T follicular helper cell (primary cell): ENCODE measurements at regions not wholly inside any gene's neighbourhood (a gene's known extent, or its start where the extent isn't known, plus 50 kb on each side); places are given as distances from the start of the nearest gene placed in this dataset.
"Not testable (repeated sequence)": the region's sequence is repeated elsewhere in the genome, so short reads cannot be mapped to it uniquely, and the experiment has no call there.

Experiments
- DNase-seq: peaks from one replicate; pipeline ENCODE4 v3.0.0-alpha.2; 2020; ENCODE audit warnings: low read depth

DNA sequence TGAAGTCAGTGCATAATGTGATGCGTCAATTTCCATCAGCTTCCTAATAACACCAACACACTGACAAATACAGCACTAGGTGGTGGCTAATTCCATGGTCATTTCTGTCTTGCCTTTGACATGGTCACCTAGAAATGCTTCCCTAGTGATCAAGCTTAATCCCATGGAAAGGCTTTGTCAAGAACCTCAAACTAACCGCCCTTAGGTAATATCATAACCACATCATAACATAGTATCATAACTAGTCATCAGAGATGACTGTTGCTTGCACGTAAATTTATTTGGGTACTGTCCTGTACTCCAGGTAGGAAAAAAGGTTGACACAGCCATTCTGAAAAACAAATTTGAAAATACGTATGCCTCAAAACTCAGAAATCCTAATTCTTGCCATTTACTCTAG is 471.8 kb downstream of the IRS1 start:
- DNase-seq: no peak

DNA sequence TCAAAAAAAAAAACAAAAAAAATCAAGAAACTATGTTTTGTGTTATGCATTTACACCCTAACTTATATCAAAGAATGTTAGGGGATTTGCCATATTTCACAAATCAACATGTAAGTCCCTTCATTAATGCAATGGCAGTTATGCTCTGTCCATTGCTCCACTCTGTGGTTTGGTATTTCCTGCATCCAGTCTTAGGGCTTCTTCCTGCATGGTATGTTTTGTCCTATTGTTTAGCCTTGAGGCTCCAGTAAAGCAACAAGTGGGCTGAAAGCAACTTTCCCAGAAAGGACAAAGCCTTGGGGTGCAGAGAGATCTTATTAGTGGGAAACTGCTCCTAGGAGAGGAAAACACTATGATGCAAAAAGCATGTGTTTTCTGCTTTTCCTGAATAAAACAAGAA is 474.1 kb downstream of the IRS1 start:
- no peak for DNase-seq

DNA sequence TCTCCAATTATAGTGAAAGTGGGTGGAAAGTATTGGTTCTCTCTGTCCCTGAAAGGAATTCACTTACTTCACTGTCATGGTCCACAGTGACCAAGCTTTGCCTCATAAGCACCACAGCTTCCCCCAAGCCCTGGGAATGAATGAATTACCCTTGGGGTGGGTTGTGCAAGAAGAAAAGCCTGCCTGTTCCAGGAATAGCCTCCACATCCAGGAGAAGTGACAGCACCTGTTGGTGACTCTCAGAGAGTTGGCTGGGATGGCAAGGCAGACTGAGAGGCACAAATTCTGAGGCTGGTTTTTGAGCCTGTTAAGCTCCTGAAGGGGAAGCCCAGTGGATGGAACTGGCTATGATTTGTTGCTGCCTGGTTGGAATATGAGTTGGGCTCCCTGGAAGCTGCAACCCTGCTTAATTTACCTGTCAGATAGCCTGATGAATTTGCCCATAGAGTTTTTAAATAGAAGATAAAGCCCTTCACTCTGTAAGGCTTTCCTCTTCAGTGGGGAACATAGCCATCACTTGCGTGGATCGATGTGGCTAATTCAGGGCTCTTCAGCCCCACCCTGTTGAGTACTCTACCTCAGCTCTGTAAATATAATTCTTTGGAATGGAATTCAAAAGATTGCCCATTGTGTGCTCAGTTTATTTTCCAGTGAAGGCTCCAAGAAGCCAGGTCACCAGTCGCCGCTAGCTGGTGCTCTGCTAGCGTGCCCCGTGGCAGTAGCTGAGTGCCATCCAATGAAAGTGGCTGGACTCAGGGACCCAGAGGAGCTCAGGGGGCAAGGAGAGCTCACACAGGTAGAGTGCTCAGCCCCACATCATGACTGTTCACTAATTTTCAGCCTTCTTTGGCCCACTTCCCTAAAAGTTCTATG is 479.3 kb downstream of the IRS1 start:
- no peak for DNase-seq

DNA sequence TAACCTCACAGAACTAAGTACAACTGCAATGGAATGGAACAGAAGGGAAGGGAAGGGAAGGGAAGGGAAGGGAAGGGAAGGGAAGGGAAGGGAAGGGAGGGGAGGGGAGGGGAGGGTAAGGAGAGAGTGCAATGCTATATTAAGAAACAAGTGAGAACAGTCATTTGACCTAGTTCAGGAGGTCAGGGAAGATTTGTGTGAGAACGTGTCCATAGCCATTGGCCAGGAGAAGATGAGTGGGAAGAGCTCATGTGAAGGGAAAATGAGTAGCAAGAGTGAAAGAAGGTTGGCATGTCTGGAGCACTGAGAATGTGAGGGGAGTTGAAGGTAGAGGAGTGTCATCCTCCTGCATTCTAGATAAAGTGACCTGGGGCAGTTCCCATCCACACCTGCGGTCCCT is 481.6 kb downstream of the IRS1 start:
- DNase-seq: no peak

DNA sequence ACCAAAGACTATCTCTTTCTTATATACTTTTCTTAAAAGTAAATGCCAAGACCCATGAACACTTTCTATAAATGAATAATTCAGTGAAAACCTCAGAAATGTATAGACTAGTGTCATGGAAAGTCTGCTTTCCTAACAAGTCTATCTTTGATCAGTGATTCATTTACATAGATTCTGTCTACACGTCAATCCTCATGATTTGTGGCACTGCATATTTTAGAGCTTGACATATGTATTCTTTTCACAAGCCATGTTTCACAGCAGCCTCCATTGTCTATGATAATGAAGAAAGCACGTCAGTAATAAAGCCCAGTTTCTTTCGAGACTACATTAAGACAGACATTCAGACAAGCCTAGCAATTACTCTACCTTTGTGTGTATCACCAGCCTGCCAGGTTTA is 486.6 kb downstream of the IRS1 start:
- no peak for DNase-seq

DNA sequence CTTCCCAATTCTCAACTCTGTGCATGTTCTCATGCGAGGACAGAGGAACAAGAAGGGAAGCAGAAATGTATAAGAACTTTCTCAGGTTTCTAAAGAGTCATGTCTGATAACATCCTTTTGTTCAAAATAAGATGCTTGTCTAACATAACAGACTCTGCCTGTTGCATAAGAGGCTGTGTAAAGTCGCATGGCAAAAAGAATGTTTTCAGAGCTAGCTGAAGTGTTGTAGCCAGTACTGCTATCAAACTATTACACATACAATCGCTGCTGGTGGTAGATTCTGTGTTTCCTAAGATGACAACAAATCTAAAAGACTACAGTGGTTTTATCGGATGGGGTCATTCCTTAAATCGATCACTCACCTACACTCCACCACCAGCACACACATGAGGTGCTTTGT is 487.5 kb downstream of the IRS1 start:
- DNase-seq: no peak

DNA sequence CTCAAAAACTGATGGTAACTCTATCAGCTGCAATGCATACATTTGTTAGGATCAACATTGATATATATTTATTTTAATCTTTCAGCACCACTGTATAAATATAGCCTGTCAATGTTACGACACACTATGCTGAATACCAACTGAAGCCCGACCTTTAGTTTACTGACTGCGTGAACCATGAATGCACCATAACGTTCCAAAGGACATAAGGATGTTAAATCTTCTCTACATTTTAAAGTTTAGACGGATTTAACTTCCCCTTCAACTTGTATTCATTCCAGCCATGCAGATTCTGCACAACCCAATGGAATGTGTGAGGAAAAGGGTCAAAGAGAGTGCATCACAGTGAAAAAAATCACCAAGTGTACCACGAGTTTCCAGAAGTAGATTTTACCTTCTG is 489.5 kb downstream of the IRS1 start:
- DNase-seq: no peak

DNA sequence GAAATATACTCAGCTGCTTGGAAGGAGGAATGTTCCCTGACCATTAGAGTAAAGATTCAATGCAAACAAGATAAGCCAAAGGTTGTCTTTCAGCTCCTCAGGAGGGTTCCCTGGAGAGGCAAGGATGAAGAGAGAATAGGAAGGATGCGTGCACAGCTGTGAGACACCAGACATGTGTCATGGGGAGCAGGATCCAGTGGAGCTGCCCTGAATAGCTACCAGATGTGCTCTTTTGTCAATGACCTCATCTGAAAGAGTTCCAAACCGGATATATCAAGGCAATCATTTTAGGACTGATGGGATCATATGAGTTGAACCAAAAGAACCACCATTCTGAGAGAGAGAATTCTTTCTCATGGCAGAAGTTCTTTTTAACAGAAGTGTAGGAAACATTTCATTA is 490.6 kb downstream of the IRS1 start:
- DNase-seq: no peak

DNA sequence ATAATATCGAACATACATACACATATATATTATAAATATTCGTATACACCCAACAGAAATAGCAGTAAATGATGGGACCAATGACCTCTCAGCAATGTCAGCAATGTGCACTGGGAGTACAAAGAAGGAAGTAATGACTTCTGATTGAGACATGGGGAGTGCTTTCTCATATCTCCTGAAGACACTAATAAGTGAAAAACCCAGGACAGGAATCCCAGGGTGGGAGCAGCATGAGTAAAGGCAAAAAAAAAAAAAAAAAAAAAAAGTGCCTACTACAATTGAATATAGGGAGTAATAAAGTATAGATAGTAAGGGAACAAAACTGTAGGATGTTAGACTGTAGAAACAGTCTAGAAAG is 491.3 kb downstream of the IRS1 start:
- no peak for DNase-seq

DNA sequence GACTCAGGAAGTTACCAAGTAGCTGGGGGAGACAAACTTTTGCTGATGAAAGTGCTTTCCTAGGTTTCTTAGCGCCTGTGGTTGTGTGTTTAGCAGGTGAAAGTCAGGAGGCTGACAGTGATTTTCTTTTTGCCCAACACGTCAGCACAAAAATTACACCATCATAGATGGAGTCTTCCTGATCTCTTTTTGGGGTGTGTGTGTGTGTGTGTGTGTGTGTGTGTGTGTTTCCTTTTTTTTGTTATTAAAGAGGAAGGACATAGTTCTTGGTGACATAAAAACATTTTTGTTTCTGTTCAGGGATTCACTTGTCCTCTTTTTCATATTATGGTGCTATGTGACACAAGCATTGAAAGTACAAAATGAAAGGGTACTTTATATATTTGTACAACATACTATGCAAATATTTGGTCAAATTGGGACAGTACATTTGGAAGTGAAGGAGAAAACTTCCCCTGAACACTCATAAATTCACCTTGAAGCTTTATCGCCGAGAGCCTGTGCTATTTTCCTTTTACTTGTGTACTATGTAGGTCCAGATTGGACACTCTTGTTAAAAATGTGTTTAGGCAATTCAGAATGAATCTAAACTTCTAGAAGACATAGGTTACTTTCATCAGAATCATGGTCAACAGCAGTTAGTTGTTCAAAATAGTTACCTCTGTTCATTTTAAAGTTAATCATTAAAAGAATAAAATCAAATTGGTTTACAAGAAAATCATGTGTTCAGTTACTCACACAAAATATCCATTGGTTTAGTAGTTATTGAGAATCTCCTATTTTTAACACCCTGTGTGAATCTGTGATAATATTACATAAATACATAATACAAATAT is 491.9 kb downstream of the IRS1 start:
- no peak for DNase-seq

DNA sequence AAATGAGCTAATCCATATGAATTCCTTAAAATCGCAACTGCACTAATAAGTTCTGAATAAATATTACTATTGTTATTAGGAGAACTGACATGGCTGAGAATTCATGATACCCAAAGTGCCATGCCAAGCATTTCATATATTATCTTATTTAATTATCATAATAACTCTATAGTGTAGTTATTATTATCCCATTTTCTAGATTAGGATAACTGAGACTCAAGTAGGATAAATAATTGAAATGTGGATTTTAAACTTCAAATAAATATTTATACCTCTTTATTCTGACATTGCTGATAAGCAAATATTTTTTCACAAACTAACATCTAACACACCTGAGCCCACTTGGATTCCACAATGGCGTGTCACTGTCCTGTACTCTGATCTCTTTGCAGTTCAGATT is 492.7 kb downstream of the IRS1 start:
- DNase-seq: no peak

DNA sequence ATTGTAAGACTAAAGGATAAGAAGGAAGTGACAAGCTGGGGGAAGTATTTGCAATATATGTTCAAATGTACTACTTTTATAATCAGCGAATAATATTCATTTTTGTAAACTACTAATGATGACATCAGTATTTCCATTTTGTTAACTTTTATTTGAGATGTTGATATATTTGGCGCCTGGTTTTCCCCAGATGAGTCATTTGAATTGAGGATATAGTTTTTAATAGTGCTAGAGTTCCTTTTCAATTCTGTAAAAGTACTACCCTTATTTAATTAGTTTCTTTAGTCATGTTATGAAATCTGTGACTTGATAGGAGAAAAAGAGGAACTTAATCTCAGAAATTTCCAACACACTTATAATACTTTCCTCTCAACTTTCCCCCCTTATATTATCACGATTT is 495.3 kb downstream of the IRS1 start:
- DNase-seq: no peak

DNA sequence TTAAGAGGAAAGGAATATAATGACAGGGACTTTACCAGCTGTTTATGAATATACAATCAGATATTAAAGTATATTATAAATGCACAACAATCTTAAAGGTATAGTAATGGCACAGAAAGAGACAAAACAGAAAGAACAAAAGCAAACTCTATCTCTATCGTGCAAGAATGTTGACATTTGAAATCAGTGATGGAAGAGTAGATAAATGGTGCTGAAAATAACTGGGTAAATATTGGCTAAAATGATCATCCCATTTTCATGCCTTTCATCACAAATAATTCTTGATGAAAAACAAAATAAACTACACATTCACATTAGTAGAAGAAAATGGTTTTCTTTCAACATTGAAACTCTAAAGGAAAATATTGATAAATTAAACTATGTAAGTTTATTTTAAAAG is 495.9 kb downstream of the IRS1 start:
- DNase-seq: no peak

DNA sequence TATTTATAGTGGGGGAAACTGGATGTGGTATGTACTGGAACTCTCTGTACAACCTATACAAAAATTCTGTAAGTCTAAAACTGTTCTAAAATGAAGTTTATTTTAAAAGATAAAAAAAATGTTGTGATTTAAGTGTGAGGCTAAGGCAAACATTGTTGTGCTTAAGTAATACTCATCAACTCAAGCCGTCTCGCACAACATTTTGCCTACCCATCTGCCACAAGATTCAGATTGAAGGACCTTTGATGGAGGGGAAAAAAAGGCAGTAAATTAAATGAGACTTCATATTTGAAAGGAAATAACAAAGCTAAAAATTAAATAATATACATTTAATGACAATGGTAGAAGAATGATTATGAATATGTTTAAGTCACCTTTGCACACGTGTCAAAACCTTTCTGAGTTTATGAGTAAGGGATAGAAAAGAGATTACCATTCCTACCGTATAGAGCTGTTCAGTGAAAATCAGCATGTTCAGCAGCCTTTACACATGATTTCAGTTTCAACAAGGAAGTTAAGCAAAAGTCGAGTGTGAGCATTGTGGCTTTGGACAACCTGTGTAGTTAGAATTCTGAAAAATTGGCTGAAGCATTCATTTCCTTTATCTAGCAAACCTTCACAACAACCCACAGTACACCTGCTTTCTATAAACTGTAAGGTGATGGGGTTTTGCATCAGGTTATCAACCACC is 499.3 kb downstream of the IRS1 start:
- DNase-seq: no peak

DNA sequence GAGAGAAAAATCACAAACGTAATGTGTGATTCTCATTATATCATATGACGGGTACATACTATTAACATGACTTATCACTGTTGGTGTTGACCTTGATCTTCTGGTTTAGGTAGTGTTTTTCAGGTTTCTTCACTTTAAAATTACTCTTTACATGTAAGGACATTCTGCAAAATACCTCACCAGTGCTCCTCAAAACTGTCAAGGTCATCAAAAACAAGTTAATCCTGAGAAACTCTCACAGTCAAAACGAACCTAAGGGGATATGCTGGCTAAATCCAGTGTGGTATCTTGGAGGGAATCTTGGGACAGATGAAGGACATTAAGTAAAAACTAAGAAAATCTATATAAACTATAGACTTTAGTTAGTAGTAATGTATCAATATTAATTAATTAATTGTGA is 499.8 kb downstream of the IRS1 start:
- no peak for DNase-seq

DNA sequence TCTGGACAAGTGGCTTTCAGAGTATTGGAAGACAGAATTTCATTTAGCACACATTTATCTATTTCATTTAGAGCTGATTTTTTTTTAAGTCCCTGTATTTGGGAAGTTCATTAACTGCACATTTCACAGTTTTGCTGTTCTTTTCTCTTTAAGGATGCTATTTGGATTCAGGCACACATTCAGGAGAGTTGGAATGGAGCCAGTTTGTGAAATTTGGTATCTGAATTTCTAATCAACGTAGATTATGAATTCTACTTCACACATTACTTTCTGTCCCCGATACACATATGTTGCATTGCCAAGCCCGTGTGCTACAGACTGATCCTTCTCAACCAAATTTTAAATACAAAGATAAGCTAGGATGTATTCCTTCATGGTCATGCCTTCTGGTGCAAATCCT is 503.9 kb downstream of the IRS1 start:
- no peak for DNase-seq

DNA sequence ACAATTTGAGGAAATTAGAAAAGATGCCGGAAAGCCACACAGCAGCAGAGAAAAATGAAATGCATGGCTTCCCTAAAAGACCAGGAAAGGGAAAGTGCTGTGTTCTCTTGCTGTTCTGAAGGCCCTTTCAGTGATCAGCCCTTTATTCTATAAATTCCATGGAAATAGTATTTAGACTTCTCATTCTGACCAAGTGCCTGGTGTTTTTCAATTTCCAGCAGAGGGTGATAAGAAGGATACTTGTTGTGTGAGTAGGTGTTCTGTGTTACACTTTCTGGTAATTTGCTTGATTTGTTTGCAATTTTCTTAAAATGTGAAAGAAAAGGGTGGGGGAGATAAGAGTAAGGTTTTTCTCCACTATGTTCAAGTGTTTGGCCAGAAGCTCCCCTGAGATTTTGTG is 504.5 kb downstream of the IRS1 start:
- DNase-seq: no peak

DNA sequence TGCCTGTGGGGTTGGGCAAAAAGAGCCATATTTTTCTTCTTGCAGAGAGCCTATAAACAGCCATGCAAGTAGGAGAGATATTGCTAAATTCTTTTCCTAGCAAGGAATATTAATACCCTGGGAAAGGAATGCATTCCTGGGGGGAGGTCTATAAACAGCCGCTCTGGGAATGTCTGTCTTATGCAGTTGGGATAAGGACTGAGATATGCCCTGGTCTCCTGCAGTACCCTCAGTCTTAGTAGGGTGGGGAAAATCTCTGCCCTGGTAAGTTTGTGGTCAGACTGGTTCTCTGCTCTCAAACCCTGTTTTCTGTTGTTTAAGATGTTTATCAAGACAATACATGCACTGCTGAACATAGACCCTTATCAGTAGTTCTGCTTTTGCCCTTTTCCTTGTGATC is 508.3 kb downstream of the IRS1 start:
- not testable (repeated sequence) for DNase-seq

DNA sequence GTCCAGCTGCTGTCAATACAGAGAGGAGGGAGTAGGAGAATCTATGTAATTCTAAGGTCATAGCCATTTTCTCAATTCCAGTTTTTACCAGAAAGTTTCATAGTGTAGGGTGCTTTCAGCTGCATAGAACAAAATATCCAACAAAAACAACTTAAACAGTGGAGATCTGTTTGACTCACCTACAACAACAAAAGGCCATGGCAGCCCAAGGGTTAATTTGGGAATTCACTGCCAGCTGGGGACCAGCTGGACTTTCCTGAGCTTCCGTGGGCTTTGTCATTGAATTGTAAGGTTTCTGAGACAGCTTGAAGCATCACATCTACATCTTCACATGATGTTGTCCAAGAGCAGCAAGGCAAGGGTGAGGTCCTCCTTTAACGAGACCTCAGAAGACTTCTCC is 512.7 kb downstream of the IRS1 start:
- DNase-seq: no peak

DNA sequence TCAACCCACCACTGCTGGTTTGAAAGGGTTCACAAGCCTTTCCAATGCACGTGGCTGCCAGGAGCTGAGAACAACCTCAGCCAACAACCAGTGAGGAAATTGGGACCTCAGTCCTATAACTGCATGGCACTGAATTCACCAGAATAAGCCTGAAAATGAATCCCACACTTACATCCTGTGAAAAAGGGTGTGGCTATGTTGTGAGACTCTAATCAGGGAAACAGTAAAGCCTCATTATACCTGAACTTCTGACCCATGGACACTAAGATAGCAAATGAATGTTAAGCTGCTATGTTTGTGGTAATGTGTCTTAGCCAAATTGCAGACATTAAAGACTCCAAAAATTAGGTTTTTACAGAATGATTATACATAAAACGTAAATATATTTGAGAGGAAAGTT is 515.8 kb downstream of the IRS1 start:
- no peak for DNase-seq

DNA sequence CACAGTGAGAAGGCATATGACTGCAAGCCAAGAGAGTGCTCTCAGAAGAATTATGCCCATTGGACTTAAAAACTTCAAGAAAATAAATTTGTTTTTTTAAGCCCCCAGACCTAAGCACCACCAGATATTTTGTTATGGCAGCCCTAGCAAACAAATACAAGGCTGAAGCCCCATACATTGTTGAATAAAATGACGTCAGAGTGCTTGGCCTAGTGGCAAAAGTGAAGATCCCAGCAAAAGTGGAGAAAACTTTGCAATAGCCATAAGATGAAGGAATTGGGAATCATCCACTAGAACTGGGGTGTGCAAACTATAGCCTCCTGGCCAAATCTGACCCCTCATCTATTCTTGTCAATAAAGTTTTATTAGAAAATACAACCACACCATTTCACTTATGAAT is 517.5 kb downstream of the IRS1 start:
- DNase-seq: no peak

DNA sequence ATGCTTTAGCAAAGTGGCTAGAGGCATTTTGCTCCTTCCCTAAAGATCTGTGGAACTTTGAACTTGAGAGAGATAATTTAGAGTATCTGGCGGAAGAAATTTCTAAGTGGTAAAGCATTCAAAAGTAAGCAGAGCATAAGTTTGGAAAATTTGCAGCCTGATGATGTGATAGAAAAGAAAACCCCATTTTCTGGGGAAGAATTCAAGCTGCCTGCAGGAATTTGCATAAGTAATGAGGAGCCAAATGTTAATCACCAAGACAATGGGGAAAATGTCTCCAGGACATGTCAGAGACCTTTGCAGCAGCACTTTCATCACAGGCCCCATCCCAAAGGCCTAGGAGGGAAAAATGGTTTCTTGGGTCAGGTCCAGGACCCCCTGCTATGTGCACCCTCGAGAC is 519.5 kb downstream of the IRS1 start:
- DNase-seq: not testable (repeated sequence)

DNA sequence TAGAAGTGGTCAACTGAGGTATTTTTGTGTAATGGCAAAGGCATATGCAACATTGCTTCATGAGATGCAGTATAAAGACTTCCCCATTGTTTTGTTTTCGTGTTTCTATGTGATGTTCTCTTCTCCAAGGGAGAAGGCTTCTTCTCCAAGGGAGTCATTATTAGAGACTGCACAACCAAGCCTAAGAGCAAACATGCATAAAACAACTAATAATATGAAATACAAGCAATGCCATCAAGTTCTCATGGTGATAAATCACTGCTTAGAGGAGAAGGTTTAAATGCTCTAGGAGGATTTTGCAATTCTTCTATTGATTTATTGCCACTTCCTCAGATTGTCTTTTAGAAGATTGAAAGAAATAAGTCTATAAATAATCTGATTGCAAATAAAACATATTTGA is 524.4 kb downstream of the IRS1 start:
- DNase-seq: no peak
